OCI-LY1 (cell line): ENCODE measurements at regions not wholly inside any gene's neighbourhood (a gene's known extent, or its start where the extent isn't known, plus 50 kb on each side); places are given as distances from the start of the nearest gene placed in this dataset.

Source experiments
- EZH2 ChIP-seq: fragments of 200-600 bp; sonication (generic), shearing (Covaris generic); IDR thresholded peaks from 2 replicates; pipeline ENCODE4 v1.8.0; 2017; ENCODE audit warnings: borderline replicate concordance, mixed run types, mild to moderate bottlenecking, antibody characterized with exemption, low read length, moderate library complexity, mixed read lengths
- TF ChIP-seq, protein P1 (sequence below): fragments of 200-600 bp; sonication (generic), shearing (Covaris generic); IDR thresholded peaks from 2 replicates; pipeline ENCODE4 v1.5.1; 2017; ENCODE audit warnings: mild to moderate bottlenecking, antibody characterized with exemption, low read length, moderate library complexity, mixed read lengths

DNA sequence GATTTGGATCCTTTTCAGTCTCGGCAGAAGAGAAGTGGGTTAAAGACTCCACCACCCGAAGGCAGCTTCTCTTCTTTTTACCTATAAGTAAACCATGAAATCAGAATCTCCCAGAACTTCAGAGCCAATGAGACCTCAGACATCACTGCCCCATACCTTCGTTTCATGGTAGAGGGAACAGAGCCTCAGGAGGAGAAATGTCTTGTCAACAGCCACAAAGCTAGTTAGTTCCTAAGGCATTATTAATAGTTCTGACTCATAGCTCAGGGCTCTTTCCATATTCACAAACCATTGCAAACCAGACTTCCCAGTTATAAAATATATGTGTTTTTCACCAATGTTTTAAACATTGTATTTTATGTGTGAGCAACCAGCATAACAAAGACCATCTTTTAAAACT, 118.7 kb upstream of the RIPOR2 start:
- TF ChIP-seq, protein P1, sequence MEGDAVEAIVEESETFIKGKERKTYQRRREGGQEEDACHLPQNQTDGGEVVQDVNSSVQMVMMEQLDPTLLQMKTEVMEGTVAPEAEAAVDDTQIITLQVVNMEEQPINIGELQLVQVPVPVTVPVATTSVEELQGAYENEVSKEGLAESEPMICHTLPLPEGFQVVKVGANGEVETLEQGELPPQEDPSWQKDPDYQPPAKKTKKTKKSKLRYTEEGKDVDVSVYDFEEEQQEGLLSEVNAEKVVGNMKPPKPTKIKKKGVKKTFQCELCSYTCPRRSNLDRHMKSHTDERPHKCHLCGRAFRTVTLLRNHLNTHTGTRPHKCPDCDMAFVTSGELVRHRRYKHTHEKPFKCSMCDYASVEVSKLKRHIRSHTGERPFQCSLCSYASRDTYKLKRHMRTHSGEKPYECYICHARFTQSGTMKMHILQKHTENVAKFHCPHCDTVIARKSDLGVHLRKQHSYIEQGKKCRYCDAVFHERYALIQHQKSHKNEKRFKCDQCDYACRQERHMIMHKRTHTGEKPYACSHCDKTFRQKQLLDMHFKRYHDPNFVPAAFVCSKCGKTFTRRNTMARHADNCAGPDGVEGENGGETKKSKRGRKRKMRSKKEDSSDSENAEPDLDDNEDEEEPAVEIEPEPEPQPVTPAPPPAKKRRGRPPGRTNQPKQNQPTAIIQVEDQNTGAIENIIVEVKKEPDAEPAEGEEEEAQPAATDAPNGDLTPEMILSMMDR: no peak
- TF ChIP-seq EZH2: no peak
